ENCODE measurements at regions not wholly inside any gene's neighbourhood (a gene's known extent, or its start where the extent isn't known, plus 50 kb on each side); places are given as distances from the start of the nearest gene placed in this dataset.

DNA sequence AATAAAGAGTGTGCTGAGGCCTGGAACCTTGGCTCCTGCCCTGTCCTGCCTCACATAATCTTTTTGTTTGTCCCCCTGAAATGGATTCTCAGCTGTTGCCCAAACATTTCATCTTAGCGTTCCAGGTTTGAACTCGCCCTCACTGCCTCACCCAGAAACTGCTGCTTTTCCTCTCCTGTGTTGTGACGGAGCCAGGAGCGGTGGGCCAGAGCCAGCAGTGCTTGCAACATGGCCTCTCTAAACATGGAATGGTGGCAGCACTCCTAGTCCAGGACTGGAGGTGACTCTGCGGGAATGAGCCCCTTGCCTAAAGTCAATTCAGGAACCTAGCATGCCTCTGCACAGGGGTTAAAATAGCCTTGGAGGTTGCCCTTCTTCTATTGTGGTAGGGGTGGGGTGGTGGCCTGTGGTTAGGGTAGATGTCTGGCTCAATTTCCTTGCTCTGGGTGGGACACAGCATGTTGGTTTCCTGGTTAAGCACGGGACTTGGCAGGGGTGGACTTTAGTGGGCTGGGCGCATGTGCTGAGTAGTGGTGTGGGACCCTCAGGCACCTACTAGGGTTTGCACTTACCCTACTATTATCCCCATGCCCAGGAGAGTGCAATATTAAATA lies 101.6 kb downstream of the SLC25A46 start:
- no peak for TF ChIP-seq ZNF274 (IDR thresholded peaks at IDR 0.05; ENCODE audit: low read depth, low read length)
- no peak for TF ChIP-seq YY1 (IDR thresholded peaks at IDR 0.05; ENCODE audit: insufficient read depth, insufficient read length)
